ENCODE measurements at regions not wholly inside any gene's neighbourhood (a gene's known extent, or its start where the extent isn't known, plus 50 kb on each side); places are given as distances from the start of the nearest gene placed in this dataset.

- TF ChIP-seq FOXM1 (IDR thresholded peaks at IDR 0.05; ENCODE audit: low read depth) (no peak), YY1 (IDR thresholded peaks at IDR 0.05; ENCODE audit: low read depth) (no peak), FOSL2 (IDR thresholded peaks at IDR 0.05; ENCODE audit: borderline replicate concordance, low read depth) (no peak), TAF1 (IDR thresholded peaks at IDR 0.05; ENCODE audit: borderline replicate concordance, low read depth, low read length) (no peak), NFIC (IDR thresholded peaks at IDR 0.05; ENCODE audit: borderline replicate concordance) (no peak), CHD2 (IDR thresholded peaks at IDR 0.05; ENCODE audit: low read length, partially characterized antibody) (no peak), TCF12 (IDR thresholded peaks at IDR 0.05) (no peak), USF1 (IDR thresholded peaks at IDR 0.05; ENCODE audit: borderline replicate concordance, low read depth) (no peak), MAX (IDR thresholded peaks at IDR 0.05; ENCODE audit: low read depth) (no peak), EP300 (IDR thresholded peaks at IDR 0.05; ENCODE audit: borderline replicate concordance in 1 of 2, low read depth in 1 of 2, low read length in 1 of 2) (no peak), GABPA (IDR thresholded peaks at IDR 0.05; ENCODE audit: low read depth) (no peak), TEAD4 (IDR thresholded peaks at IDR 0.05; ENCODE audit: borderline replicate concordance, insufficient read depth) (no peak), ELF1 (IDR thresholded peaks at IDR 0.05) (no peak)
- 54% methylated on average over 4 of the region's 4 CpGs for WGBS (ENCODE audit: low lambda C conversion rate)
- CTCF ChIA-PET, result interaction anchor here (0.8 to 4.2 kb wide), 4 partner anchors 10 to 307 kb away, joined by 3 to 23 read pairs (median 6); no protein-coding TSS in a partner anchor
Measured at GRCh38 chr18:42289526-42289925, 334.5 kb downstream of the PIK3C3 start.

GRCh38 chr18:42290318-42291307 lies 335.6 kb downstream of the PIK3C3 start:
- H3K9ac ChIP-seq, result no peak overlapping the region
- H3F3A ChIP-seq (replicated peaks; ENCODE audit: insufficient read depth), result no peaks in the 10 kb centered on the region
- H3K9me3 ChIP-seq, result no peaks in the 10 kb centered on the region
- 47% methylated on average over 7 of the region's 7 CpGs for WGBS (ENCODE audit: low lambda C conversion rate)
- no peak overlapping the region for H3K4me3 ChIP-seq (ENCODE audit: low read depth in 2 of 2, low read length in 1 of 2)
- H3K4me1 ChIP-seq (ENCODE audit: control insufficient read depth in 1 of 2, insufficient read depth in 2 of 2, low read depth in 1 of 2, low read length in 1 of 2), result no peaks in the 10 kb centered on the region
- H3K27me3 ChIP-seq (ENCODE audit: insufficient read depth), result no peaks in the 10 kb centered on the region
- H3K9me2 ChIP-seq, result no peaks in the 10 kb centered on the region
- H3K27ac ChIP-seq (ENCODE audit: low read depth in 2 of 2, low read length in 1 of 2), result no peak overlapping the region
- no peaks in the 10 kb centered on the region for H4K20me1 ChIP-seq (ENCODE audit: insufficient read depth)
- TF ChIP-seq POLR2AphosphoS5 (IDR thresholded peaks at IDR 0.05; ENCODE audit: low read depth, low read length), result no peak
- TF ChIP-seq JUND (IDR thresholded peaks at IDR 0.05), result no peak
- TF ChIP-seq FOXM1 (IDR thresholded peaks at IDR 0.05; ENCODE audit: low read depth), result no peak
- TF ChIP-seq EP300 (IDR thresholded peaks at IDR 0.05; ENCODE audit: borderline replicate concordance in 1 of 2, low read depth in 1 of 2, low read length in 1 of 2), result no peak
- TF ChIP-seq NFIC (IDR thresholded peaks at IDR 0.05; ENCODE audit: borderline replicate concordance), result no peak
- no peak for TF ChIP-seq GATA2 (CRISPR knock-in tag; IDR thresholded peaks at IDR 0.05)
- no peak for TF ChIP-seq RAD21 (IDR thresholded peaks at IDR 0.05; ENCODE audit: low read length)
- TF ChIP-seq USF1 (IDR thresholded peaks at IDR 0.05; ENCODE audit: borderline replicate concordance, low read depth), result no peak
- TF ChIP-seq SMC3 (IDR thresholded peaks at IDR 0.05; ENCODE audit: low read depth, low read length), result no peak
- TF ChIP-seq GABPA (IDR thresholded peaks at IDR 0.05; ENCODE audit: low read depth), result no peak
- no peak for DNase-seq
- H3K4me2 ChIP-seq, result no peak overlapping the region
- H3K36me3 ChIP-seq (replicated peaks in 1 of 2; ENCODE audit: control insufficient read depth in 1 of 2, insufficient read depth in 2 of 2, low read length in 1 of 2), result no peaks in the 10 kb centered on the region
- ChIA-PET CTCF (interaction anchor here (0.8 to 4.2 kb wide), 3 partner anchors 9 to 237 kb away, joined by 4 to 23 read pairs (median 7); no protein-coding TSS in a partner anchor), POLR2A (no interaction called here)
- no peaks in the 10 kb centered on the region for H3K79me2 ChIP-seq (ENCODE audit: insufficient read depth)
- H2AFZ ChIP-seq (ENCODE audit: low read depth), result no peak overlapping the region

More at GRCh38 chr18:42289526-42289925, 334.5 kb downstream of the PIK3C3 start:
- Histone ChIP-seq H3K9me3 (no peaks in the 10 kb centered on the region), H4K20me1 (ENCODE audit: insufficient read depth) (no peaks in the 10 kb centered on the region), H2AFZ (ENCODE audit: low read depth) (no peak overlapping the region), H3K9ac (no peak overlapping the region), H3K4me2 (no peak overlapping the region), H3K4me1 (ENCODE audit: control insufficient read depth in 1 of 2, insufficient read depth in 2 of 2, low read depth in 1 of 2, low read length in 1 of 2) (no peaks in the 10 kb centered on the region), H3K36me3 (replicated peaks in 1 of 2; ENCODE audit: control insufficient read depth in 1 of 2, insufficient read depth in 2 of 2, low read length in 1 of 2) (no peaks in the 10 kb centered on the region), H3K27ac (ENCODE audit: low read depth in 2 of 2, low read length in 1 of 2) (no peak overlapping the region), H3K4me3 (ENCODE audit: low read depth in 2 of 2, low read length in 1 of 2) (no peak overlapping the region), H3K79me2 (ENCODE audit: insufficient read depth) (no peaks in the 10 kb centered on the region), H3F3A (replicated peaks; ENCODE audit: insufficient read depth) (no peaks in the 10 kb centered on the region), H3K27me3 (ENCODE audit: insufficient read depth) (no peaks in the 10 kb centered on the region), H3K9me2 (no peaks in the 10 kb centered on the region)
- POLR2A ChIA-PET, result no interaction called here
- DNase-seq, result no peak
